GM12874 (cell line): ENCODE measurements at regions not wholly inside any gene's neighbourhood (a gene's known extent, or its start where the extent isn't known, plus 50 kb on each side); places are given as distances from the start of the nearest gene placed in this dataset.

Experiments
- CTCF ChIP-seq: IDR thresholded peaks from 2 replicates; pipeline ENCODE4 v1.5.1; 2011; ENCODE audit warnings: low read depth, mild to moderate bottlenecking, control low read depth, low read length, moderate library complexity; ENCODE audit not compliant: insufficient read depth

- no peak for TF ChIP-seq CTCF
Observed at GRCh38 chr4:100026066-100026465, 76.0 kb upstream of the H2AZ1 start.

- TF ChIP-seq CTCF, result no peak
Observed at GRCh38 chr4:100023800-100024199, 73.7 kb upstream of the H2AZ1 start.

GRCh38 chr4:100022792-100023222, 72.7 kb upstream of the H2AZ1 start:
- TF ChIP-seq CTCF, result no peak

GRCh38 chr4:100019821-100020220, 69.7 kb upstream of the H2AZ1 start:
- TF ChIP-seq CTCF, result no peak

- TF ChIP-seq CTCF, result no peak
Observed at GRCh38 chr4:100017637-100018310, 67.7 kb upstream of the H2AZ1 start.

- TF ChIP-seq CTCF, result no peak
Observed at GRCh38 chr4:100016191-100016590, 66.1 kb upstream of the H2AZ1 start.

- TF ChIP-seq CTCF, result no peak
Observed at GRCh38 chr4:100014616-100015015, 64.5 kb upstream of the H2AZ1 start.
